ACC112 (cell line): ENCODE measurements at regions not wholly inside any gene's neighbourhood (a gene's known extent, or its start where the extent isn't known, plus 50 kb on each side); places are given as distances from the start of the nearest gene placed in this dataset.

Experiments used
- H2AFZ ChIP-seq: fragments of 200-600 bp; sonication (generic); one replicate; pipeline ENCODE4 v1.6.0; 2017; ENCODE audit warnings: antibody characterized with exemption, low read length; ENCODE audit not compliant: unreplicated experiment
- H3K27ac ChIP-seq: fragments of 200-600 bp; sonication (generic); 2 replicates; pipeline ENCODE4 v1.5.1; 2014; ENCODE audit warnings: low read depth, mild to moderate bottlenecking, antibody characterized with exemption, low read length, moderate library complexity
- H3K27me3 ChIP-seq: fragments of 200-600 bp; sonication (generic); 2 replicates; pipeline ENCODE4 v1.6.1; 2014; ENCODE audit warnings: mild to moderate bottlenecking, antibody characterized with exemption, low read length, moderate library complexity, mixed read lengths; ENCODE audit not compliant: insufficient read depth
- H3K36me3 ChIP-seq: fragments of 200-600 bp; sonication (generic); 2 replicates; pipeline ENCODE4 v1.6.1; 2016; ENCODE audit warnings: mild to moderate bottlenecking, antibody characterized with exemption, low read length, moderate library complexity, mixed read lengths; ENCODE audit not compliant: insufficient read depth
- H3K4me1 ChIP-seq: fragments of 200-600 bp; sonication (generic); one replicate; pipeline ENCODE4 v1.6.1; 2016; ENCODE audit warnings: low read length, mixed read lengths; ENCODE audit not compliant: insufficient read depth, unreplicated experiment, control insufficient read depth
- H3K4me3 ChIP-seq: fragments of 200-600 bp; sonication (generic); 2 replicates; pipeline ENCODE4 v1.5.1; 2014; ENCODE audit warnings: mild to moderate bottlenecking, low read depth, low read length
- H3K79me2 ChIP-seq: fragments of 200-600 bp; sonication (generic); one replicate; pipeline ENCODE4 v1.6.0; 2016; ENCODE audit warnings: low read length; ENCODE audit not compliant: control insufficient read depth, unreplicated experiment, insufficient read depth

- H3K79me2 ChIP-seq, result no peaks in the 10 kb centered on the region
- no peak overlapping the region for H3K4me3 ChIP-seq
- no peaks in the 10 kb centered on the region for H3K27me3 ChIP-seq
- no peaks in the 10 kb centered on the region for H3K4me1 ChIP-seq
- no peaks in the 10 kb centered on the region for H3K36me3 ChIP-seq
- no peak overlapping the region for H2AFZ ChIP-seq
- H3K27ac ChIP-seq, result no peak overlapping the region
Observed at GRCh38 chr2:16085073-16085472, 144.7 kb downstream of the MYCN start.

- no peak overlapping the region for H3K4me3 ChIP-seq
- H3K27ac ChIP-seq, result no peak overlapping the region
- no peaks in the 10 kb centered on the region for H3K36me3 ChIP-seq
- no peaks in the 10 kb centered on the region for H3K27me3 ChIP-seq
- H2AFZ ChIP-seq, result no peak overlapping the region
- no peaks in the 10 kb centered on the region for H3K79me2 ChIP-seq
- no peaks in the 10 kb centered on the region for H3K4me1 ChIP-seq
Observed at GRCh38 chr2:16084274-16084673, 143.9 kb downstream of the MYCN start.

DNA sequence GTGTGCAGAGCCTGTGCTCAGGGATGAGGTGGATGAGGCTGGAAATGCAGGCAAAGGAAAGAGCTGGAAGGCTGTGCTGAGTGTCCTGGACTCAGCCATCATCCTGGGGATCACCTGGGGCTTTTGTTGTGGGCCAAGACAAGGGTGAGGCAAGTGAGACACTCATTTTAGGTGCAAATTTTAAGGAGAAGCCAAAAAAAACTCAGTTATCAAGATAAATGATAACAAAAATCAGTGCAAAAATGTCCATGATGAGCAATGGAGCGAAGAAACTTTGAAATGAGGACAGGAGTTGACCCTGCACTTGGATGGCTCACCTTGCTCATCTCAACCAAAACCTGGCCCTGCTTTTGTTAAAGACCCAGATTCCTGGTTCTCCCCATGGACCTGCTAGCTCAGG, 141.9 kb downstream of the MYCN start:
- Histone ChIP-seq H3K79me2 (no peaks in the 10 kb centered on the region), H3K4me1 (no peaks in the 10 kb centered on the region), H2AFZ (no peak overlapping the region), H3K27me3 (no peaks in the 10 kb centered on the region), H3K27ac (no peak overlapping the region), H3K36me3 (no peaks in the 10 kb centered on the region), H3K4me3 (no peak overlapping the region)

- Histone ChIP-seq H3K79me2 (no peaks in the 10 kb centered on the region), H3K27me3 (no peaks in the 10 kb centered on the region), H3K4me3 (no peak overlapping the region), H3K4me1 (no peaks in the 10 kb centered on the region), H3K36me3 (no peaks in the 10 kb centered on the region), H3K27ac (no peak overlapping the region), H2AFZ (no peak overlapping the region)
Observed at GRCh38 chr2:16081316-16082200, 141.2 kb downstream of the MYCN start.

DNA sequence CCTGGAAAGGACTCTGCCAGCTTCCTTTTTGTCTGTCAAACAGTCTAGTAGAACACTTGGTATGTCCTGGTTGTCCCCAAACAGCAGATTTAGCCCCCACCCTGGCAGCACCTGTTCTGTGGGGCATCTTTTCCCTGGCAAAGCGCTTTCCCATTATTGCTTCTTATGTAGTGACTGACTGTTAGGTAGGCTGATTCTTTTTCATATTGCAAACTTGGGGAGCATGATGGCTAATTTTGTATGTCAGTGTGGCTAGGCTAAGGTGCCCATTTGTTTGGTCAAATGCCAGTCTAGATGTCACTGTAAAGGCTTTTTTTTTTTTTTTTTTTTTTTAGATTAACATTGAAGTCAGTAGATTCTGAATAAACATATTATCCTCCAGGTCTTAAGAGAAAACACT, 140.2 kb downstream of the MYCN start:
- Histone ChIP-seq H3K27ac (no peak overlapping the region), H3K4me3 (no peak overlapping the region), H2AFZ (no peak overlapping the region), H3K79me2 (no peaks in the 10 kb centered on the region), H3K4me1 (no peaks in the 10 kb centered on the region), H3K27me3 (no peaks in the 10 kb centered on the region), H3K36me3 (no peaks in the 10 kb centered on the region)

GRCh38 chr2:16080071-16080470, 139.7 kb downstream of the MYCN start:
- Histone ChIP-seq H3K27me3 (no peaks in the 10 kb centered on the region), H3K79me2 (no peaks in the 10 kb centered on the region), H2AFZ (no peak overlapping the region), H3K27ac (no peak overlapping the region), H3K4me3 (no peak overlapping the region), H3K36me3 (no peaks in the 10 kb centered on the region), H3K4me1 (no peaks in the 10 kb centered on the region)

- Histone ChIP-seq H3K27ac (no peak overlapping the region), H3K4me1 (no peaks in the 10 kb centered on the region), H3K36me3 (no peaks in the 10 kb centered on the region), H2AFZ (no peak overlapping the region), H3K79me2 (no peaks in the 10 kb centered on the region), H3K27me3 (no peaks in the 10 kb centered on the region), H3K4me3 (no peak overlapping the region)
Observed at GRCh38 chr2:16079637-16080036, 139.3 kb downstream of the MYCN start.

DNA sequence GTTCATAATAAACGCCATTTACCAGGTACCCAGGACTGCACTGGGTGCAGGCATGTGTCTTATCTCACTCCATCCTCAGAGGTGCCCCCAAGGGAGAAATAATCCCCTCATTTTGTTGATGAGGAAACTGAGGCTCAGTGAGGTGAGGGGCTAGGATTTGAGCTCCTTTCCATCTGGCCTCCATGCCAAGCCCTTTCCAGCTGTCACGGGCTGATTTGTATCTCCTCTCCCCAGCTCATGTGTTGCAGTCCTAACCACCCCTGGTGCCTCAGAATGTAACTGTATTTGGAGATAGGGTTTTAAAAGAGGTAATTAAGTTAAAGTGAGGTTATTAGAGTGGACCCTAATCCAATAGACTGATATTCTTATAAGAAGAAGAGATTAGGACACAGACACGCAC, 137.3 kb downstream of the MYCN start:
- Histone ChIP-seq H2AFZ (no peak overlapping the region), H3K4me1 (no peaks in the 10 kb centered on the region), H3K27ac (no peak overlapping the region), H3K79me2 (no peaks in the 10 kb centered on the region), H3K36me3 (no peaks in the 10 kb centered on the region), H3K4me3 (no peak overlapping the region), H3K27me3 (no peaks in the 10 kb centered on the region)

DNA sequence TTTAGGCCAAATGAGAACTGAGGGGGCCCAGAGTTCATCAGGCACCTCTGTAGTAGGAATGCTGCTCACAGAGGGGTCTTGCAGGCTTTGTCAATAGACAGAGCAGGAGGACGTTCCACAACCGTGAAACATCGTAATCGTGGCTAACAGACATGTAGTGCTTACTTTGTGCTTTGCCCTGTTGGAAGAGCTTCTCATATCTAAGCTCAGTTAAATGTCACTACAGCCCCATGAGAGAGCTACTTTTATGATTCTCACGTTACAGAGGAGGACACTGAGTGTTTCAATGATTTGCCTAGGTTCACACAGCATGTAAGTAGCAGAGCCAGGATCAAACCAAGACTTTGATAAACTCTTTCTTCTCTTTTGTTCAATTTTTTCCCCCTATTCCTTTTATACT, 136.6 kb downstream of the MYCN start:
- Histone ChIP-seq H3K4me3 (no peak overlapping the region), H3K27ac (no peak overlapping the region), H3K36me3 (no peaks in the 10 kb centered on the region), H3K27me3 (no peaks in the 10 kb centered on the region), H2AFZ (no peak overlapping the region), H3K79me2 (no peaks in the 10 kb centered on the region), H3K4me1 (no peaks in the 10 kb centered on the region)

GRCh38 chr2:16075045-16076012, 135.0 kb downstream of the MYCN start:
- Histone ChIP-seq H3K36me3 (no peaks in the 10 kb centered on the region), H3K4me3 (no peak overlapping the region), H3K27me3 (no peaks in the 10 kb centered on the region), H3K4me1 (no peaks in the 10 kb centered on the region), H3K79me2 (no peaks in the 10 kb centered on the region), H2AFZ (no peak overlapping the region), H3K27ac (no peak overlapping the region)
